Panc1 (cell line): ENCODE measurements at regions not wholly inside any gene's neighbourhood (a gene's known extent, or its start where the extent isn't known, plus 50 kb on each side); places are given as distances from the start of the nearest gene placed in this dataset.

ENCODE experiments used
- ATAC-seq: fragments of 200-7000 bp; cut with Tn5 transposase; 2 replicates; pipeline ENCODE4 v1.9.1; 2020; ENCODE audit warnings: mild to moderate bottlenecking, moderate library complexity
- BruUV-seq: library from RNA; stranded (reverse); fragments of 400-500 nt; replicated peaks from 2 replicates; lab custom pipeline; 2021; lab: Mats Ljungman, UMichigan
- CTCF ChIA-PET: fragments of 300-600 bp; sonication (Branson Sonifier 250); formaldehyde crosslinking; loops from one replicate; lab custom pipeline; 2022; ENCODE audit warnings: antibody characterized with exemption; lab: Charles Lee
- POLR2A ChIA-PET: fragments of 300-600 bp; sonication (Branson Sonifier 250); formaldehyde crosslinking; loops from one replicate; lab custom pipeline; 2022; ENCODE audit warnings: antibody characterized with exemption; lab: Charles Lee
- DNase-seq: peaks from one replicate; pipeline ENCODE4 v3.0.0-alpha.2; 2010; ENCODE audit warnings: low read depth, low spot score
- H3K27ac ChIP-seq: 2 replicates; pipeline ENCODE4 v1.5.1; 2011; ENCODE audit warnings: mild to moderate bottlenecking, low read length, inconsistent platforms
- H3K27me3 ChIP-seq: fragments of 200-500 bp; sonication (Bioruptor generic); 2 replicates; pipeline ENCODE4 v1.6.0; 2014; ENCODE audit warnings: low read length, inconsistent platforms; ENCODE audit not compliant: control insufficient read depth, insufficient read depth
- H3K36me3 ChIP-seq: fragments of 200-500 bp; sonication (Bioruptor generic); 2 replicates; pipeline ENCODE4 v1.5.1; 2014; ENCODE audit warnings: inconsistent platforms, mild to moderate bottlenecking, low read length, moderate library complexity; ENCODE audit not compliant: control insufficient read depth, insufficient read depth
- H3K4me1 ChIP-seq: 2 replicates; pipeline ENCODE4 v1.5.1; 2011; ENCODE audit warnings: inconsistent platforms, mild to moderate bottlenecking, low read length, moderate library complexity; ENCODE audit not compliant: control insufficient read depth, insufficient read depth
- H3K4me3 ChIP-seq, 2 experiments: 2 replicates each; pipeline ENCODE4 v1.5.1; 2011 to 2012; ENCODE audit warnings: low read depth in 2 of 2, low read length in 2 of 2, mild to moderate bottlenecking in 2 of 2, inconsistent platforms in 1 of 2, moderate library complexity in 1 of 2
- H3K9me3 ChIP-seq: fragments of 200-500 bp; sonication (Bioruptor generic); 2 replicates; pipeline ENCODE4 v1.5.1; 2014; ENCODE audit warnings: low read depth, mild to moderate bottlenecking, inconsistent platforms, low read length, moderate library complexity; ENCODE audit not compliant: control insufficient read depth, insufficient read depth
- CTCF ChIP-seq: fragments of 450-650 bp; IDR thresholded peaks from 2 replicates; pipeline ENCODE4 v1.5.1; 2017; ENCODE audit warnings: mild to moderate bottlenecking
- POLR2AphosphoS5 ChIP-seq: IDR thresholded peaks from 2 replicates; pipeline ENCODE4 v1.6.1; 2012; ENCODE audit warnings: mild to moderate bottlenecking, low read depth, low read length, moderate library complexity
- REST ChIP-seq, 2 experiments: IDR thresholded peaks; 2 replicates each; pipeline ENCODE4 v1.6.1; 2011 to 2012; ENCODE audit warnings: low read depth in 2 of 2, control low read depth in 1 of 2, low read length in 1 of 2, mild to moderate bottlenecking in 1 of 2, moderate library complexity in 1 of 2; ENCODE audit not compliant: insufficient read depth in 1 of 2
- SIN3A ChIP-seq: IDR thresholded peaks from 2 replicates; pipeline ENCODE4 v1.6.1; 2012; ENCODE audit warnings: low read depth, mild to moderate bottlenecking, low read length, moderate library complexity, borderline replicate concordance; ENCODE audit not compliant: insufficient read depth
- TCF7L2 ChIP-seq: IDR thresholded peaks from 2 replicates; pipeline ENCODE4 v1.6.1; 2011; ENCODE audit warnings: mild to moderate bottlenecking, low read depth, low read length, inconsistent platforms
- in situ Hi-C: cut with HindIII; loops from 2 replicates; pipeline ENCODE4 v1.10.0; 2016; ENCODE audit warnings: low sequenced_read_pairs, low pct_unique_long_range_greater_than_20kb
- intact Hi-C: fragments of 100-400 bp; cut with micrococcal nuclease; formaldehyde crosslinking; loops from one replicate; pipeline ENCODE4 v1.10.0; 2022; ENCODE audit not compliant: unreplicated experiment

- intact Hi-C loops, result no loop called here
- CTCF ChIA-PET, result interaction anchor here (0.6 kb wide), 1 partner anchor 691 kb away, joined by 3 read pairs; no protein-coding TSS in a partner anchor
- no peaks in the 10 kb centered on the region for H3K9me3 ChIP-seq
- H3K4me1 ChIP-seq, result no peaks in the 10 kb centered on the region
- DNase-seq (no peak), ATAC-seq (no peak)
- in situ Hi-C loops, result no loop called here
- no peak overlapping the region for H3K27ac ChIP-seq
- no TSS peak for BruUV-seq
- H3K36me3 ChIP-seq, result no peaks in the 10 kb centered on the region
- TF ChIP-seq REST (IDR thresholded peaks at IDR 0.05; ENCODE audit: insufficient read depth in 1 of 2, low read depth in 2 of 2, low read length in 1 of 2) (no peak), TCF7L2 (no peak), POLR2AphosphoS5 (no peak), SIN3A (no peak), CTCF (no peak)
- no peaks in the 10 kb centered on the region for H3K27me3 ChIP-seq
- no peak overlapping the region for H3K4me3 ChIP-seq
- POLR2A ChIA-PET, result interaction anchor here (0.6 kb wide), 1 partner anchor 43 kb away, joined by 7 read pairs; no protein-coding TSS in a partner anchor
Measured at GRCh38 chr7:51591223-51591622, 274.6 kb upstream of the COBL start.

- H3K9me3 ChIP-seq, result no peaks in the 10 kb centered on the region
- ATAC-seq, result no peak
- intact Hi-C loops, result no loop called here
- no peak overlapping the region for H3K4me3 ChIP-seq
- TF ChIP-seq TCF7L2 (no peak), REST (IDR thresholded peaks at IDR 0.05; ENCODE audit: insufficient read depth in 1 of 2, low read depth in 2 of 2, low read length in 1 of 2) (no peak), POLR2AphosphoS5 (no peak), CTCF (no peak), SIN3A (no peak)
- no peak overlapping the region for H3K27ac ChIP-seq
- H3K27me3 ChIP-seq, result no peaks in the 10 kb centered on the region
- H3K36me3 ChIP-seq, result no peaks in the 10 kb centered on the region
- ChIA-PET CTCF (no interaction called here), POLR2A (no interaction called here)
- in situ Hi-C loops, result no loop called here
- no peaks in the 10 kb centered on the region for H3K4me1 ChIP-seq
- BruUV-seq, result no TSS peak
- DNase-seq, result no peak
Measured at GRCh38 chr7:51590746-51591145, 274.1 kb upstream of the COBL start.
